Glutamatergic neuron (in vitro differentiated cells): ENCODE measurements at regions not wholly inside any gene's neighbourhood (a gene's known extent, or its start where the extent isn't known, plus 50 kb on each side); places are given as distances from the start of the nearest gene placed in this dataset.

Experiments
- DNase-seq: peaks from one replicate; pipeline ENCODE4 v3.0.0; 2022
- H3K27ac Mint-ChIP-seq: one replicate; pipeline ENCODE4 v1.8.0; 2020; ENCODE audit warnings: mild to moderate bottlenecking, mixed read lengths, inconsistent platforms; ENCODE audit not compliant: unreplicated experiment
- H3K27me3 Mint-ChIP-seq: one replicate; pipeline ENCODE4 v1.8.0; 2020; ENCODE audit warnings: mild to moderate bottlenecking, moderate library complexity, mixed read lengths, inconsistent platforms; ENCODE audit not compliant: unreplicated experiment
- H3K36me3 Mint-ChIP-seq: one replicate; pipeline ENCODE4 v1.8.0; 2020; ENCODE audit warnings: mild to moderate bottlenecking, mixed read lengths, inconsistent platforms; ENCODE audit not compliant: unreplicated experiment
- H3K4me1 Mint-ChIP-seq: one replicate; pipeline ENCODE4 v1.8.0; 2020; ENCODE audit warnings: mild to moderate bottlenecking, low read depth, mixed read lengths, inconsistent platforms; ENCODE audit not compliant: unreplicated experiment
- H3K4me3 Mint-ChIP-seq: one replicate; pipeline ENCODE4 v1.8.0; 2020; ENCODE audit warnings: mild to moderate bottlenecking, mixed read lengths, inconsistent platforms; ENCODE audit not compliant: unreplicated experiment
- H3K9me3 Mint-ChIP-seq: one replicate; pipeline ENCODE4 v1.8.0; 2020; ENCODE audit warnings: mild to moderate bottlenecking, moderate library complexity, mixed read lengths, inconsistent platforms; ENCODE audit not compliant: unreplicated experiment
- TF ChIP-seq, protein P1 (sequence below): fragments of 200-600 bp; sonication (generic); IDR thresholded peaks from one replicate; pipeline ENCODE4 v1.5.0; 2021; ENCODE audit not compliant: partially characterized antibody, unreplicated experiment

DNA sequence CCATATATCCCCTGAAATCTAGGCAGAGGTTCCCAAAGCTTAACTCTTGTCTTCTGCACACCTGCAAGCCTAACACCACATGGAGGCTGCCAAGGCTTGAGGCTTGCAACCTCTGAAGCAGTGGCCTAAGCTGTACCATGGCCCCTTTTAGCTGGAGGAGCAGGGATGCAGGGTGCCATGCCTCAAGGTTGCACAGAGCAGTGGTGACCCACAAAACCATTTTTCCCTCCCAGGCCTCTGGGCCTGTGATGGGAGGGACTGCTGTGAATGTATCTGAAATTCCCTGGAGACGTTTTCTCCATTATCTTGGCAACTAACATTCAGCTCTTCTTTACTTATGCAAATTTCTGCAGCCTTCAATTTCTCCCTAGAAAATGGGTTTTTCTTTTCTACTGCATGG, 210.0 kb upstream of the KITLG start:
- H3K27ac Mint-ChIP-seq, result no peak overlapping the region
- peaks cover 1% of the 10 kb centered on the region for H3K27me3 Mint-ChIP-seq
- peaks cover 7% of the 10 kb centered on the region for H3K9me3 Mint-ChIP-seq
- peaks cover 13% of the 10 kb centered on the region for H3K36me3 Mint-ChIP-seq
- no peaks in the 10 kb centered on the region for H3K4me1 Mint-ChIP-seq
- no peak overlapping the region for H3K4me3 Mint-ChIP-seq
- TF ChIP-seq, protein P1, sequence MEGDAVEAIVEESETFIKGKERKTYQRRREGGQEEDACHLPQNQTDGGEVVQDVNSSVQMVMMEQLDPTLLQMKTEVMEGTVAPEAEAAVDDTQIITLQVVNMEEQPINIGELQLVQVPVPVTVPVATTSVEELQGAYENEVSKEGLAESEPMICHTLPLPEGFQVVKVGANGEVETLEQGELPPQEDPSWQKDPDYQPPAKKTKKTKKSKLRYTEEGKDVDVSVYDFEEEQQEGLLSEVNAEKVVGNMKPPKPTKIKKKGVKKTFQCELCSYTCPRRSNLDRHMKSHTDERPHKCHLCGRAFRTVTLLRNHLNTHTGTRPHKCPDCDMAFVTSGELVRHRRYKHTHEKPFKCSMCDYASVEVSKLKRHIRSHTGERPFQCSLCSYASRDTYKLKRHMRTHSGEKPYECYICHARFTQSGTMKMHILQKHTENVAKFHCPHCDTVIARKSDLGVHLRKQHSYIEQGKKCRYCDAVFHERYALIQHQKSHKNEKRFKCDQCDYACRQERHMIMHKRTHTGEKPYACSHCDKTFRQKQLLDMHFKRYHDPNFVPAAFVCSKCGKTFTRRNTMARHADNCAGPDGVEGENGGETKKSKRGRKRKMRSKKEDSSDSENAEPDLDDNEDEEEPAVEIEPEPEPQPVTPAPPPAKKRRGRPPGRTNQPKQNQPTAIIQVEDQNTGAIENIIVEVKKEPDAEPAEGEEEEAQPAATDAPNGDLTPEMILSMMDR, result no peak
- DNase-seq, result no peak

- no peaks in the 10 kb centered on the region for H3K9me3 Mint-ChIP-seq
Observed at GRCh38 chr12:88784166-88784565, 203.9 kb upstream of the KITLG start.

DNA sequence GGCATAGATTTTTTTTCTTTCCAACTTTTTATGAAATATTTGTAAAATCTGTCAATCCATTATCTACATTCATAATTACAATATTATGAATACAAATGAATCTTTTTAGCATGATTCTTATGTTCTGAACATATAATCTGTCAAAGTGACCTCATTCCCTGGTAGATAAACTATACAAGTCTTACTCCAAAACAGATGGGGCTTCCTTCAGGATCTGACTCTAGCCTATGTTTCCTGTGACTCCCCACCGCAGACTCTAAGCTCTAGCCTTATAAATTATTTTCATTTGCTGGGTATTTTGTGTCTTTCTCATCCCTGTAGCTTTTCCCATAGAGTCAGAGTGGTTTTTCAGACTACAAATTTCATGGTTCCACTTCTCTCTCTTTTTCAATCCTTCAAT, 202.1 kb upstream of the KITLG start:
- Mint-ChIP-seq H3K9me3 (no peaks in the 10 kb centered on the region), H3K27me3 (no peaks in the 10 kb centered on the region), H3K27ac (no peak overlapping the region), H3K4me1 (no peaks in the 10 kb centered on the region), H3K36me3 (no peaks in the 10 kb centered on the region), H3K4me3 (no peak overlapping the region)
- TF ChIP-seq, protein P1, result no peak
- no peak for DNase-seq

More at GRCh38 chr12:88784166-88784565, 203.9 kb upstream of the KITLG start:
- TF ChIP-seq, protein P1, result no peak
- Mint-ChIP-seq H3K36me3 (peaks cover 3% of the 10 kb centered on the region), H3K4me3 (no peak overlapping the region), H3K4me1 (no peaks in the 10 kb centered on the region), H3K27me3 (no peaks in the 10 kb centered on the region), H3K27ac (no peak overlapping the region)
- no peak for DNase-seq

DNA sequence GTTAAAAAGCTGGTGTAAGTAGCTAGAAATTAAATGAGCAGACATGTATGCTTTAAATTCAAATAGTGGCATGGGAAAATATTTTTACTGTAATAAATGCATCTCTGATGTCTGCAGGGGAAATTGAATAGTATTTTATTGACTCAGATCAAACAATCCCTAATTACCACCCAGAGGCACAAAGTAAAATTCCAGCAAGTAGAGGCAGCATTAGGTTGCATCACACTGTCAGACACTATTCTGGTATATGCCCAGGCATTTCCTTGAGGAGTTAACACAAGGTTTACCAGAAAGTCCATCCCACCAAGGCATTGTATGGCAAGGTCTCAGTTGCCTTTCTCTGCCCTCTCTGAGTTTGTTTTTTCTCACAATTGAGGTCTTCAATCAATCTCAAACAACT, 201.6 kb upstream of the KITLG start:
- H3K9me3 Mint-ChIP-seq, result no peaks in the 10 kb centered on the region
- no peaks in the 10 kb centered on the region for H3K4me1 Mint-ChIP-seq
- no peaks in the 10 kb centered on the region for H3K36me3 Mint-ChIP-seq
- DNase-seq, result no peak
- H3K27ac Mint-ChIP-seq, result no peak overlapping the region
- H3K27me3 Mint-ChIP-seq, result no peaks in the 10 kb centered on the region
- H3K4me3 Mint-ChIP-seq, result no peak overlapping the region
- TF ChIP-seq, protein P1, result no peak

GRCh38 chr12:88778064-88778463, 197.8 kb upstream of the KITLG start:
- H3K27me3 Mint-ChIP-seq, result no peaks in the 10 kb centered on the region
- H3K4me3 Mint-ChIP-seq, result no peak overlapping the region
- no peak for DNase-seq
- no peaks in the 10 kb centered on the region for H3K4me1 Mint-ChIP-seq
- H3K36me3 Mint-ChIP-seq, result no peaks in the 10 kb centered on the region
- H3K27ac Mint-ChIP-seq, result no peak overlapping the region
- H3K9me3 Mint-ChIP-seq, result no peaks in the 10 kb centered on the region
- TF ChIP-seq, protein P1, result no peak
